ENCODE measurements at regions not wholly inside any gene's neighbourhood (a gene's known extent, or its start where the extent isn't known, plus 50 kb on each side); places are given as distances from the start of the nearest gene placed in this dataset.

GRCh38 chr5:77874691-77875090 lies 98.6 kb upstream of the TBCA start:
- TF ChIP-seq CTCF (IDR thresholded peaks at IDR 0.05) (no peak), EP300 (IDR thresholded peaks at IDR 0.05) (no peak), POLR2AphosphoS5 (IDR thresholded peaks at IDR 0.05) (no peak)
